HFFc6 (cell line): ENCODE measurements at regions not wholly inside any gene's neighbourhood (a gene's known extent, or its start where the extent isn't known, plus 50 kb on each side); places are given as distances from the start of the nearest gene placed in this dataset.

Source experiments
- DNase-seq: peaks from one replicate; pipeline ENCODE4 v3.0.0-alpha.2; 2018
- H3K27ac Mint-ChIP-seq: 2 replicates; pipeline ENCODE4 v1.8.0; 2020; ENCODE audit warnings: mild to moderate bottlenecking, mixed read lengths
- H3K27me3 Mint-ChIP-seq: 2 replicates; pipeline ENCODE4 v1.8.0; 2021; ENCODE audit warnings: mild to moderate bottlenecking, moderate library complexity, mixed read lengths; ENCODE audit not compliant: insufficient read depth
- H3K36me3 Mint-ChIP-seq: 2 replicates; pipeline ENCODE4 v1.8.0; 2021; ENCODE audit warnings: low read depth, mixed read lengths
- H3K4me1 Mint-ChIP-seq: 2 replicates; pipeline ENCODE4 v1.8.0; 2020; ENCODE audit warnings: low read depth, mixed read lengths
- H3K4me3 Mint-ChIP-seq: 2 replicates; pipeline ENCODE4 v1.8.0; 2020; ENCODE audit warnings: mild to moderate bottlenecking, moderate library complexity, mixed read lengths
- H3K9me3 Mint-ChIP-seq: 2 replicates; pipeline ENCODE4 v1.8.0; 2020; ENCODE audit warnings: mild to moderate bottlenecking, mixed read lengths
- CTCF ChIP-seq: fragments of 200-600 bp; sonication (generic); IDR thresholded peaks from 2 replicates; pipeline ENCODE4 v1.5.0; 2021; ENCODE audit warnings: antibody characterized with exemption, mild to moderate bottlenecking

GRCh38 chr15:58381697-58382096, 50.1 kb upstream of the LIPC start:
- TF ChIP-seq CTCF = no peak
- peaks cover 3% of the 10 kb centered on the region; the same call in 1 of the 2 replicates for H3K27me3 Mint-ChIP-seq
- H3K4me1 Mint-ChIP-seq = peaks cover 21% of the 10 kb centered on the region
- no peaks in the 10 kb centered on the region for H3K9me3 Mint-ChIP-seq
- no peak overlapping the region for H3K4me3 Mint-ChIP-seq
- DNase-seq = no peak
- H3K27ac Mint-ChIP-seq = no peak overlapping the region
- peaks cover 7% of the 10 kb centered on the region for H3K36me3 Mint-ChIP-seq
